ENCODE measurements at regions not wholly inside any gene's neighbourhood (a gene's known extent, or its start where the extent isn't known, plus 50 kb on each side); places are given as distances from the start of the nearest gene placed in this dataset.

- TF ChIP-seq POLR2A (IDR thresholded peaks at IDR 0.05) (no peak), POLR2AphosphoS5 (IDR thresholded peaks at IDR 0.05) (no peak), CTCF (IDR thresholded peaks at IDR 0.05) (no peak), EP300 (IDR thresholded peaks at IDR 0.05; ENCODE audit: low read depth) (no peak)
These were observed 1172.3 kb downstream of the LRFN5 start for GRCh38 chr14:42778984-42779383.
